ENCODE measurements at regions not wholly inside any gene's neighbourhood (a gene's known extent, or its start where the extent isn't known, plus 50 kb on each side); places are given as distances from the start of the nearest gene placed in this dataset.

- Mint-ChIP-seq H3K36me3 (ENCODE audit: low read depth) (peaks cover 4% of the 10 kb centered on the region), H3K9me3 (peaks cover 15% of the 10 kb centered on the region), H3K4me3 (no peak overlapping the region), H3K27me3 (no peaks in the 10 kb centered on the region), H3K4me1 (no peaks in the 10 kb centered on the region), H3K27ac (no peak overlapping the region)
- ATAC-seq (ENCODE audit: low read depth), result no peak
- ChIA-PET CTCF (no interaction called here), POLR2A (no interaction called here)
- no peak for DNase-seq
- TF ChIP-seq CTCF (IDR thresholded peaks at IDR 0.05), result no peak
- intact Hi-C loops (cut with micrococcal nuclease), result no loop called here
Measured at GRCh38 chr2:144990661-144991060, 470.7 kb upstream of the ZEB2 start.

- Mint-ChIP-seq H3K27me3 (no peaks in the 10 kb centered on the region), H3K4me3 (no peak overlapping the region), H3K4me1 (no peaks in the 10 kb centered on the region), H3K9me3 (peaks cover 20% of the 10 kb centered on the region), H3K27ac (no peak overlapping the region), H3K36me3 (ENCODE audit: low read depth) (peaks cover 4% of the 10 kb centered on the region)
- CTCF ChIA-PET, result interaction anchor here (0.5 kb wide), 1 partner anchor 216 kb away, joined by 5 read pairs; no protein-coding TSS in a partner anchor
- intact Hi-C loops (cut with micrococcal nuclease), result no loop called here
- no peak for TF ChIP-seq CTCF (IDR thresholded peaks at IDR 0.05)
- ATAC-seq (ENCODE audit: low read depth), result no peak
- POLR2A ChIA-PET, result no interaction called here
- DNase-seq, result no peak
Measured at GRCh38 chr2:144989579-144990270, 469.8 kb upstream of the ZEB2 start.

GRCh38 chr2:144988591-144988990 lies 468.7 kb upstream of the ZEB2 start:
- no peak overlapping the region for H3K27ac Mint-ChIP-seq
- POLR2A ChIA-PET, result no interaction called here
- CTCF ChIA-PET, result no interaction called here
- DNase-seq (no peak), ATAC-seq (ENCODE audit: low read depth) (no peak)
- no peaks in the 10 kb centered on the region for H3K27me3 Mint-ChIP-seq
- TF ChIP-seq CTCF (IDR thresholded peaks at IDR 0.05), result no peak
- H3K4me3 Mint-ChIP-seq, result no peak overlapping the region
- peaks cover 4% of the 10 kb centered on the region for H3K36me3 Mint-ChIP-seq (ENCODE audit: low read depth)
- H3K9me3 Mint-ChIP-seq, result peaks cover 20% of the 10 kb centered on the region
- intact Hi-C loops (cut with micrococcal nuclease), result no loop called here
- H3K4me1 Mint-ChIP-seq, result no peaks in the 10 kb centered on the region

GRCh38 chr2:144986691-144987090 lies 466.8 kb upstream of the ZEB2 start:
- no peak for ATAC-seq (ENCODE audit: low read depth)
- peaks cover 20% of the 10 kb centered on the region for H3K9me3 Mint-ChIP-seq

GRCh38 chr2:144984038-144984437 lies 464.1 kb upstream of the ZEB2 start:
- Mint-ChIP-seq H3K36me3 (ENCODE audit: low read depth) (peaks cover 4% of the 10 kb centered on the region), H3K4me1 (no peaks in the 10 kb centered on the region), H3K27me3 (no peaks in the 10 kb centered on the region), H3K27ac (no peak overlapping the region), H3K9me3 (peaks cover 20% of the 10 kb centered on the region), H3K4me3 (no peak overlapping the region)
- ChIA-PET POLR2A (no interaction called here), CTCF (no interaction called here)
- ATAC-seq (ENCODE audit: low read depth), result no peak
- intact Hi-C loops (cut with micrococcal nuclease), result no loop called here
- no peak for TF ChIP-seq CTCF (IDR thresholded peaks at IDR 0.05)
- no peak for DNase-seq

More at GRCh38 chr2:144986691-144987090, 466.8 kb upstream of the ZEB2 start:
- no peak overlapping the region for H3K27ac Mint-ChIP-seq
- H3K4me3 Mint-ChIP-seq, result no peak overlapping the region
- H3K27me3 Mint-ChIP-seq, result no peaks in the 10 kb centered on the region
- CTCF ChIA-PET, result no interaction called here
- no peak for DNase-seq
- no peaks in the 10 kb centered on the region for H3K4me1 Mint-ChIP-seq
- TF ChIP-seq CTCF (IDR thresholded peaks at IDR 0.05), result no peak
- H3K36me3 Mint-ChIP-seq (ENCODE audit: low read depth), result peaks cover 4% of the 10 kb centered on the region
- POLR2A ChIA-PET, result no interaction called here
- intact Hi-C loops (cut with micrococcal nuclease), result no loop called here
